Medulla oblongata (tissue), 1 donor: ENCODE measurements at regions not wholly inside any gene's neighbourhood (a gene's known extent, or its start where the extent isn't known, plus 50 kb on each side); places are given as distances from the start of the nearest gene placed in this dataset.

Source experiments
- DNase-seq: peaks from one replicate; pipeline ENCODE4 v3.0.0-alpha.2; 2015; ENCODE audit errors: extremely low spot score

DNA sequence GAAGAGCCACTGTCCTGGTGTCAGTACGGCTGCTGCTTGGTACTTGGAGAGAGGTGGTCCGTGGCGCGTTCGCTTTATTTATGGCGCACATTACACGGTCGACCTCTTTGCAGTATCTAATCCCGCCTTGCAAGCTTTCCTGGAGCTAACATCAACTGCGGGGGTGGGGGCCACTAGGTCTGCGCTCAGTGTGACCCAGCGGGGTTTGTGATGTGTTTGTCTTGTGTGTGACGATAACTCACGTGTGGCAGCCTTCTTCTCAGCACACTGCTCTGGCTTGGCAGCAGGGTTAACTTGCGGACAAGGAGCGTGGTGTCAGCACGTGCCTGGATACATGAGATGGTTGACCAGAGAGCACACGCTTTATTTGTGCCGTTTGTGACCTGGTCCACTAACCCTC is 122.2 kb upstream of the RTL1 start:
- DNase-seq: no peak

- no peak for DNase-seq
These were observed 122.8 kb upstream of the RTL1 start for GRCh38 chr14:101026341-101026740.

GRCh38 chr14:101027291-101027690 is 123.8 kb upstream of the RTL1 start:
- no peak for DNase-seq

GRCh38 chr14:101027966-101028365 is 124.4 kb upstream of the RTL1 start:
- DNase-seq: no peak

DNA sequence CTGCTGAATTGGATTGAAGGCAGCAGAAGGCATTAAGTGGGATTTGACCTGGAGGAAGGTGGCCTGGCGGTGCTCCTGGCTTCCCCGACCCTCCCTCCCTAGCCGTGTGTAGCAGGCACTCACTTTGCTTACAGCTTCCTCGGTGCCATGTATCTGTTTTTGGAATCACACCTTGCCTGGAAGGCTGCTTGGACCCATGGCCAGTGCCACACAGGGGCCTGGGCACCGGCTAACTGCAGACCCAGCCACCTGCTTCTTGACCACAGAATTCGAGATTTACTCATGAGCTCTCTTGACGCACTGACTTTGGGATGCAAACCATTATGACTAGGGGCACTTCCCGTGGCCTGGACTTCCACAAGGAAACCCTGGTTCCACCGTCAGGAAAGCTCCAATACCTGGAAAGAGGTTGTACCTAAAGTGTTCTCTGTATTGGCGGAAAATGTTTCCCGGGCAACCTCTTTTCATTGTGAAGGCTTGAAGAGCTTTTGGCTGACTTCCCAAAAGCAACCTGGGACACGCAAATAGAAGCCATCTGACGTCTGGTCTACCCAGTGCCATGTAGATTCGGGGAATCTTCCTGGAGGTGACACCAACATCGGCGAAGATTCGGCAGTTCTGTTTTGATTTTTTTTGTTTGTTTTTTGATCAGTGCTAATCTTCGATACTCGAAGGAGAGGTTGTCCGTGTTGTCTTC is 125.6 kb upstream of the RTL1 start:
- no peak for DNase-seq

DNA sequence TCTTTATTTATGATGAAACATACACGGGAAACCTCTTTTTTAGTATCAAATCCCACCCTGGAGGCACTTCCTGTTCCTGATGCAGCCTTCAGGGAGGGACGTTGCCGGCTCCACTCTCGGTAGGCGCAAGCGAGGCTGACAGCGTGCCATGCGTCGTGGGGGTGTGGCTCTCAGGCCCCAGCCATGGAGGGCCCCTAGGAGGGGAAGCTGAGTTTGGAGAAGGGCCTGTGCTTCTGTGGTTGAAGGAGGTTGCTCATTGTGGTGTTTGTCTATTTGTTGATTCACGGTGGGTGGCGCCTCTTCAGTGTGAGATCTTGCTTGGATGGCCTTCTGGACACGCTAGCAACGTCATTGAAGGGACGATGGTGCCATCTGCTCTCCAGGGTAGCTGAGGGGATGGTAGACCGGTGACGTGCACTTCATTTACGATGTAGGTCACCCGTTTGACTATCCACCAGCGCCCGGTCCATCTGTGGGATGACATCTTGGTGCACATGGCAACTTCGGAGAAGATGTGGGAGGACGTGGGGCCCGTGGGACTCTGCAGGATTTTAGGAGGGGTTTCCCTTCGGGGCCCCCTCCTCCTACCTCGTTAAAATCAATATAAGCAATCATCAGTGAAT is 126.3 kb upstream of the RTL1 start:
- DNase-seq: no peak

DNA sequence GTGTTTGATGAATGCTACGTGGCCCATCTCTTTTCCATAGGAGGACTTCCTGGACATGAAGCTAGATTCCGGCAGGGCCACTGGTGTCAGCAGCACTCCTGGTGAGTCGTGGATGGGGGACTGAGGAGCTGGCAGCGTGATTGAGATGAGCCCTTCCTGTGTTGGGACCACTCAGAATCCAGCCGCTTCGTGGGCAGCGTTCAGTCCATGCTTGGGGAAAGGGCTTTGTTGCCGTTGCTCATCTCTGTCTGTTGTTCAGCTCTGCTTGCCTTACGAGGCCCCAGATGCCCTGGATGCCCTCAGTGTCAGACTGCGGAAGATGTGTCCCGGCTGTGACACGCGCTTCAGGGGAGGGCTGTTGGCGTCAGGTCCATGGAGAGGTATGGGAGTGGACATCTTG is 127.1 kb upstream of the RTL1 start:
- DNase-seq: no peak

DNA sequence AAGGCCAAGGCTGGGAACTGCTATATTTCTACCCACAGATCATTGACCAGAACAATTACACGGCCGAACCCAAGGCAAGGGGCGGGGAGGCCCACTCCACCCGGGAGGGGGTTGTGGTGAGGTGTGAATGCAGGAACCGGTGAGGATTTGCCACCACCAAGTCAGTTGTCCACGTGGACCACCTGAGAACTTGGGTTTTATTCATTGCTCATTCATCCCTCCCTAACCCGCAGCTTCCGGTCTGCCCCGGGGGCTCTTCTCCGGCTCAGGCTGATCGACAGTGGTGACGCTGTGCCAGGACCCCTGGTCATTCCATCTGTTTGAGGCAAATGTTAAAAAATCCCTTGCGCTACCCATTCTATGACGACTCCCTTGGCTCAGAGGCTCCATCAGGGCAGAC is 127.7 kb upstream of the RTL1 start:
- DNase-seq: no peak

- DNase-seq: no peak
These were observed 128.2 kb upstream of the RTL1 start for GRCh38 chr14:101031721-101032120.

- no peak for DNase-seq
These were observed 128.9 kb upstream of the RTL1 start for GRCh38 chr14:101032433-101032832.

DNA sequence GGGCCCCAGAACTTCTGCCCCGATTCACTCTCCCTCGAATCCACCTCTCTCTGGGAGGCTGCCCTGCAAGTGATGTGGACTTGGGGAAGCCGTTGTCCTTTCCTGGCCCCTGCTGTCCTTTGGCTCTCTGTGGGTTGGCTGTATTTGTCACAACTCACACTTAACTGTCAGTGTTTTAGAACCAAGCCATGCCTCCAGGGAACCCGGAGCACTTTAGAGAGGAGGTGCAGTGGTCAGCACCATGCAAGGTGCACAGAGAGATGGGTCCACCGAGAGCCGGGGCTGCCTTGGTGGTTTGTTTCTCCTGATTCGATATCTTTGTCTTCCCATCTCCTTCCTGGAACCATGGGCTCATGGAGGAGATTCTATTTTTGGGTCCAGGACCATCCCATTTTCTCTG is 129.5 kb upstream of the RTL1 start:
- DNase-seq: no peak

GRCh38 chr14:101033446-101034165 is 130.1 kb upstream of the RTL1 start:
- no peak for DNase-seq

DNA sequence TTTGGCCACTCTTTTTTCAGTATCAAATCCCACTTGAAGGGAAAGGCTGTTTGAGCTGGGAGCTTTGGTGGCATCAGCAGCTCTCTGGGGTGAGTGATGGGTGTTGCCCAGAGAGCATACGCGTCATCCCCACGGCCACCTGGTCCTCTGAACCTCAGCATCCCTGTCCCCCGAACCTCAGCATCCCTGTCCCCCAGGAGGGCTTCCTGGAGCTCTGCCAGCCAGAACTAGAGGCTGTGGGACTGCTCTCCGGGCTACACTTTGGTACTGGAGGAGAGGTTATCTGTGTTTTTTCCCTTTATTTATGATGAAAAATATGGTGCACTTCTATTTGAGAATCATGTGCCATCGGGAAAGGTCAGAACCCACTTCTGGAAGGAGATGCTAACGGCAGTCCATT is 131.5 kb upstream of the RTL1 start:
- DNase-seq: no peak

DNA sequence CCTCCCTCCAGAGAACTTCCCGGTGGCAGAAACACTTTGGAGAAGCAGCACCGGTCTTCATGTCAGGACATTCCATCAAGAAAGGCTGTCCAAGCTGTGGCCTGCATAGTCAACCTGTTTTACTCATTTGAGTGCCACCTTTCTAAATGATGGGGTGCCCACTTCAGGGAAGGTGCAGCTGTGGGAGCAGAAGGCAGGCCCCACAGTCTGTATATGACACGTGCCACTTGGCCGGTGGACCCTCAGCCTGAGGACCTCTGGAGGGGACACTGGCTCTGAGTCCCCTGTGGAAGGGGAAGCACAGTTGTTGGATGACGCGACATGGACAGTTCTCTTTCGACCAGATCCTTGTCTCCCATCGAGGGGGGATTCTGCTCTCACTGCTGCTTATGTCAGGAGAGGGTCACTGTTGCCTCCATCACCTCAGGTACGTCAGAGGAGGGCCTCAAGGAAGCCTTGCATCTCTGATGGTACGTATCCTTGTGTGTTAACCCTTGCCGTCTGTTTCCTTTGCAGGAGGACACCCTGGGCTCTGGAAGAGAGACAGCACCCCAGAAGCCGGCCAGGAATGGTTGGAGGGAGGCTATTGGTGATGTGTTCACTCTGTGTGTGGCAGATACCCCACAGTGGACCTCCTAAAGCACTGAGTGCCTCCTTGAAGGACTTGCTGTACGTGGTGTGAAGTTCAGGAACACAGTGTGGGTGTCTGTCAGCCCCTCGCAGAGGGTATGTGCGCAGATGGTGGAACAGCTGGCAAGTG is 132.1 kb upstream of the RTL1 start:
- no peak for DNase-seq

GRCh38 chr14:101037021-101037817 is 133.7 kb upstream of the RTL1 start:
- DNase-seq: no peak

DNA sequence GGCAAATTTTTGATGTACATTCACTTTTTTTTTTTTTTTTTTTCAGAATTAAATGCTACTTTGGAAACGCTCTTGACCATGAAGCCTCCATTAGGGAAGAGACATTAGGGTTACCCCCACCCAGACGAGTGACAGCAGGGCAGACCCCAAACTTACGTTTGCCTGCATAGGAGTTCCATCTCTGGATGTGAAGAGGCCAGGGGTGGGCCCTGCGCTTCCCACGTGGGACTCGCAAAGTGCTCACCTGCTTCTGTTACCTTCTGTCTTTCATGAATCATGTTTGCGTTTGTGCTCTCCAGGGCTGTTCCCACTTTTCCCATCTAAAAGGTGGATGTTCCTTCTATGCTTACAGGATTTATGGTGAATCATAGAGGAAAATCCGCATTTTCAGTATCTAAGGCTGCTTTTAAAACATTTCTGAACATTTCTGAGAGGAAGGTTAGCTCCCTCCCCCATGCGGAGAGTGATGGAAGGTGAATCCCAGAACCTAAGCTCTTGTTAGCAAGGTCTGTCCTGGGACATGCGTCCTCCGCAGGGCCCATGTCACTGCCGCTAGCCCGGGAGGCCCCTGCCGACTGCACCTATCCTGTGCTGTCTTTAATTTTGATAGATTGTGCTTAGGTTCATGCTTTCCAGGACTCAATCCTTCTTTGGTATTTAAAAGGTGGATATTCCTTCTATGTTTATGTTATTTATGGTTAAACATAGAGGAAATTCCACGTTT is 135.7 kb upstream of the RTL1 start:
- DNase-seq: no peak

GRCh38 chr14:101039755-101040138 is 136.2 kb upstream of the RTL1 start:
- DNase-seq: no peak

- no peak for DNase-seq
These were observed 137.3 kb upstream of the RTL1 start for GRCh38 chr14:101040538-101041442.

DNA sequence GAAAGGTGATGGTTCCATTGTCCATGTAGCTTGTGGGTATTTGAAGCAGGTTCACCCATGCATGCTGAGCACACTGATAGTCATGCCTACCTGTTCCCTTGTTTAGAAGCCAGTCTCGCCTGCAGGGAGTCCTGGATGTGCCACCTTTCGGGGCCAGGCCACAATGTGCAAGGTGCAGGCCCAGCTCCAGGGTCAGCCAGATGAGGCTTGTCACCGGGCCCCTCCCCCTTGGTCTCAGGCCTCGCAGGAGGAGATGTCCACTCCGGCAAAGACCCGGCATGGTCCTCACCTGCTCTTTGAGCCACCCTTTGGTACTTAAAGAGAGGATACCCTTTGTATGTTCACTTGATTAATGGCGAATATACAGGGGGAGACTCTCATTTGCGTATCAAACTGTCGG is 140.4 kb upstream of the RTL1 start:
- no peak for DNase-seq

DNA sequence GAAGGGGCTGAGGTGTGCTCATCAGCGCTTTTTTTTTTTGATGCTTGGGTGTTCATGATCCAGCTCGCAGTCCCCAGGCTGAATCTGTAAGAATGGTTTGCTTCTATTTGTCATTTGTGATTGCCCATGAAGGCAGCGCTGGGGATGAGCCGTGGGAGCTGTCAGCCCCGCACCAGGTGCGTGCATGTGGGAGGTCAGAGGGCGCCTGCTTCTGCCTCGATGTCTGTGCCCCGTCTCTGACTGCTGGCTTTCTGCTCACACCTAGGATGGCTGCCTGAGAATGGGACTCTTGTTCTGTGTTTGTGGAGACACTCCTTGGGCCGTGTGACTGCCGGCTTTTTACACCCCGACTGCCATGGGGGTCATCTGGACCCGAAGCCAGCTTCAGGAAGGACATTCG is 141.2 kb upstream of the RTL1 start:
- DNase-seq: no peak
